Cardiac muscle cell (in vitro differentiated cells and primary cell): ENCODE measurements at regions not wholly inside any gene's neighbourhood (a gene's known extent, or its start where the extent isn't known, plus 50 kb on each side); places are given as distances from the start of the nearest gene placed in this dataset.

Experiments used
- DNase-seq, 2 donors: peaks; one replicate each; pipeline versions ENCODE4 v3.0.0 to v3.0.0-alpha.2; 2010 to 2017; ENCODE audit warnings: low read depth in 1 of 2, low spot score in 1 of 2
- H3K27ac ChIP-seq: fragments of 200-600 bp; sonication (generic); 2 replicates; pipeline ENCODE4 v1.5.1; 2016
- H3K27me3 ChIP-seq: fragments of 200-600 bp; sonication (generic); 2 replicates; pipeline ENCODE4 v1.6.0; 2016; ENCODE audit warnings: control low read depth
- H3K36me3 ChIP-seq: fragments of 200-600 bp; sonication (generic); 2 replicates; pipeline ENCODE4 v1.5.1; 2016; ENCODE audit warnings: control low read depth
- H3K4me1 ChIP-seq: fragments of 200-600 bp; sonication (generic); 2 replicates; pipeline ENCODE4 v1.8.1; 2017; ENCODE audit warnings: low read depth, mild to moderate bottlenecking, mixed run types
- H3K4me3 ChIP-seq: fragments of 200-600 bp; sonication (generic); 2 replicates; pipeline ENCODE4 v1.5.1; 2016; ENCODE audit warnings: mild to moderate bottlenecking
- H3K9me3 ChIP-seq: fragments of 200-600 bp; sonication (generic); 2 replicates; pipeline ENCODE4 v1.5.1; 2017; ENCODE audit warnings: low read depth, mild to moderate bottlenecking, control low read depth
- CTCF ChIP-seq: IDR thresholded peaks from 2 replicates; pipeline ENCODE4 v1.5.1; 2012; ENCODE audit warnings: low read depth, mild to moderate bottlenecking, low read length

- Histone ChIP-seq H3K4me1 (peaks cover under 1% of the 10 kb centered on the region), H3K27me3 (no peaks in the 10 kb centered on the region), H3K4me3 (no peak overlapping the region), H3K36me3 (no peaks in the 10 kb centered on the region), H3K27ac (no peak overlapping the region), H3K9me3 (no peaks in the 10 kb centered on the region)
- DNase-seq: no peak
- TF ChIP-seq CTCF: no peak
These were observed 115.0 kb upstream of the SLC25A33 start for GRCh38 chr1:9424261-9424660.

- TF ChIP-seq CTCF: no peak
- H3K4me1 ChIP-seq: peaks cover 4% of the 10 kb centered on the region
- H3K9me3 ChIP-seq: no peaks in the 10 kb centered on the region
- no peak for DNase-seq
- H3K36me3 ChIP-seq: no peaks in the 10 kb centered on the region
- no peak overlapping the region for H3K4me3 ChIP-seq
- H3K27me3 ChIP-seq: no peaks in the 10 kb centered on the region
- no peak overlapping the region for H3K27ac ChIP-seq
These were observed 113.4 kb upstream of the SLC25A33 start for GRCh38 chr1:9425859-9426258.

GRCh38 chr1:9426291-9426711, 113.0 kb upstream of the SLC25A33 start:
- Histone ChIP-seq H3K4me3 (no peak overlapping the region), H3K27ac (no peak overlapping the region), H3K4me1 (peaks cover 4% of the 10 kb centered on the region), H3K9me3 (no peaks in the 10 kb centered on the region), H3K27me3 (no peaks in the 10 kb centered on the region), H3K36me3 (no peaks in the 10 kb centered on the region)
- TF ChIP-seq CTCF: no peak
- peak in 1 of 2 donors; percentile 22 for DNase-seq

- Histone ChIP-seq H3K9me3 (no peaks in the 10 kb centered on the region), H3K4me3 (no peak overlapping the region), H3K4me1 (peaks cover 4% of the 10 kb centered on the region), H3K27me3 (no peaks in the 10 kb centered on the region), H3K27ac (no peak overlapping the region), H3K36me3 (no peaks in the 10 kb centered on the region)
- no peak for DNase-seq
- no peak for TF ChIP-seq CTCF
These were observed 111.9 kb upstream of the SLC25A33 start for GRCh38 chr1:9427388-9427787.

- Histone ChIP-seq H3K9me3 (no peaks in the 10 kb centered on the region), H3K27ac (peak overlapping the region; percentile 31), H3K4me3 (peak overlapping the region; percentile 35), H3K36me3 (no peaks in the 10 kb centered on the region), H3K27me3 (no peaks in the 10 kb centered on the region), H3K4me1 (peaks cover 4% of the 10 kb centered on the region)
- peak; percentile 98 to 99 for DNase-seq
- TF ChIP-seq CTCF: no peak
These were observed 110.5 kb upstream of the SLC25A33 start for GRCh38 chr1:9428601-9429341.
